NB4 (cell line): ENCODE measurements at regions not wholly inside any gene's neighbourhood (a gene's known extent, or its start where the extent isn't known, plus 50 kb on each side); places are given as distances from the start of the nearest gene placed in this dataset.
A peak's percentile ranks its signal among the peaks of the same experiment; 100 is the strongest.

Experiments used
- CTCF ChIP-seq: IDR thresholded peaks from one replicate; pipeline ENCODE4 v1.5.1; 2012; ENCODE audit warnings: low read depth, low read length
- MAX ChIP-seq: IDR thresholded peaks from 2 replicates; pipeline ENCODE4 v1.6.1; 2011; ENCODE audit warnings: low read depth, low read length
- POLR2A ChIP-seq: IDR thresholded peaks from 2 replicates; pipeline ENCODE4 v1.6.1; 2011; ENCODE audit warnings: mild to moderate bottlenecking; ENCODE audit not compliant: insufficient read length; ENCODE audit errors: extremely low read depth

GRCh38 chr6:125512621-125513020 lies 210.9 kb upstream of the HDDC2 start:
- TF ChIP-seq POLR2A (no peak), CTCF (peak; percentile 39), MAX (no peak)
